ENCODE measurements at regions not wholly inside any gene's neighbourhood (a gene's known extent, or its start where the extent isn't known, plus 50 kb on each side); places are given as distances from the start of the nearest gene placed in this dataset.

GRCh38 chr18:73861771-73862170, 285.9 kb downstream of the FBXO15 start:
- TF ChIP-seq NFIC (IDR thresholded peaks at IDR 0.05; ENCODE audit: low read depth, low read length), result no peak
- no peak for TF ChIP-seq EED (IDR thresholded peaks at IDR 0.05; ENCODE audit: low read depth)
- TF ChIP-seq ETV6 (conservative IDR thresholded peaks at IDR 0.05 in 1 of 2, IDR thresholded peaks at IDR 0.05 in 1 of 2; ENCODE audit: borderline replicate concordance in 1 of 2, low read depth in 1 of 2), result no peak
- no peak for TF ChIP-seq KLF5 (IDR thresholded peaks at IDR 0.05; ENCODE audit: partially characterized antibody)
- no peak for TF ChIP-seq FOS (IDR thresholded peaks at IDR 0.05; ENCODE audit: borderline replicate concordance, extremely low read depth, insufficient read length)
- no peak for TF ChIP-seq NFYB (IDR thresholded peaks at IDR 0.05; ENCODE audit: insufficient read depth, low read depth, low read length)
- TF ChIP-seq, protein P1, sequence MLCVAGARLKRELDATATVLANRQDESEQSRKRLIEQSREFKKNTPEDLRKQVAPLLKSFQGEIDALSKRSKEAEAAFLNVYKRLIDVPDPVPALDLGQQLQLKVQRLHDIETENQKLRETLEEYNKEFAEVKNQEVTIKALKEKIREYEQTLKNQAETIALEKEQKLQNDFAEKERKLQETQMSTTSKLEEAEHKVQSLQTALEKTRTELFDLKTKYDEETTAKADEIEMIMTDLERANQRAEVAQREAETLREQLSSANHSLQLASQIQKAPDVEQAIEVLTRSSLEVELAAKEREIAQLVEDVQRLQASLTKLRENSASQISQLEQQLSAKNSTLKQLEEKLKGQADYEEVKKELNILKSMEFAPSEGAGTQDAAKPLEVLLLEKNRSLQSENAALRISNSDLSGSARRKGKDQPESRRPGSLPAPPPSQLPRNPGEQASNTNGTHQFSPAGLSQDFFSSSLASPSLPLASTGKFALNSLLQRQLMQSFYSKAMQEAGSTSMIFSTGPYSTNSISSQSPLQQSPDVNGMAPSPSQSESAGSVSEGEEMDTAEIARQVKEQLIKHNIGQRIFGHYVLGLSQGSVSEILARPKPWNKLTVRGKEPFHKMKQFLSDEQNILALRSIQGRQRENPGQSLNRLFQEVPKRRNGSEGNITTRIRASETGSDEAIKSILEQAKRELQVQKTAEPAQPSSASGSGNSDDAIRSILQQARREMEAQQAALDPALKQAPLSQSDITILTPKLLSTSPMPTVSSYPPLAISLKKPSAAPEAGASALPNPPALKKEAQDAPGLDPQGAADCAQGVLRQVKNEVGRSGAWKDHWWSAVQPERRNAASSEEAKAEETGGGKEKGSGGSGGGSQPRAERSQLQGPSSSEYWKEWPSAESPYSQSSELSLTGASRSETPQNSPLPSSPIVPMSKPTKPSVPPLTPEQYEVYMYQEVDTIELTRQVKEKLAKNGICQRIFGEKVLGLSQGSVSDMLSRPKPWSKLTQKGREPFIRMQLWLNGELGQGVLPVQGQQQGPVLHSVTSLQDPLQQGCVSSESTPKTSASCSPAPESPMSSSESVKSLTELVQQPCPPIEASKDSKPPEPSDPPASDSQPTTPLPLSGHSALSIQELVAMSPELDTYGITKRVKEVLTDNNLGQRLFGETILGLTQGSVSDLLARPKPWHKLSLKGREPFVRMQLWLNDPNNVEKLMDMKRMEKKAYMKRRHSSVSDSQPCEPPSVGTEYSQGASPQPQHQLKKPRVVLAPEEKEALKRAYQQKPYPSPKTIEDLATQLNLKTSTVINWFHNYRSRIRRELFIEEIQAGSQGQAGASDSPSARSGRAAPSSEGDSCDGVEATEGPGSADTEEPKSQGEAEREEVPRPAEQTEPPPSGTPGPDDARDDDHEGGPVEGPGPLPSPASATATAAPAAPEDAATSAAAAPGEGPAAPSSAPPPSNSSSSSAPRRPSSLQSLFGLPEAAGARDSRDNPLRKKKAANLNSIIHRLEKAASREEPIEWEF (IDR thresholded peaks at IDR 0.05; ENCODE audit: insufficient replicate concordance, low read depth, low read length), result no peak
- Histone ChIP-seq H3K4me3 (no peak overlapping the region), H3K27me3 (replicated peaks in 1 of 2; ENCODE audit: control insufficient read depth in 2 of 2, insufficient read depth in 2 of 2, low read length in 1 of 2) (no peaks in the 10 kb centered on the region), H3K4me2 (ENCODE audit: control insufficient read depth, insufficient read depth) (no peak overlapping the region), H3K9me3 (replicated peaks; ENCODE audit: control insufficient read depth, insufficient read depth, low read length) (no peaks in the 10 kb centered on the region), H2AFZ (ENCODE audit: control insufficient read depth, low read depth, low read length) (no peak overlapping the region), H3K36me3 (ENCODE audit: control insufficient read depth in 2 of 2, insufficient read depth in 2 of 2, low read length in 1 of 2) (no peaks in the 10 kb centered on the region), H3K9ac (ENCODE audit: control insufficient read depth, insufficient read depth, low read length) (no peak overlapping the region), H3K4me1 (ENCODE audit: control insufficient read depth, insufficient read depth, low read length) (no peaks in the 10 kb centered on the region), H3K79me2 (ENCODE audit: control insufficient read depth, insufficient read depth, low read length) (no peaks in the 10 kb centered on the region), H4K20me1 (ENCODE audit: control insufficient read depth, insufficient read depth) (no peaks in the 10 kb centered on the region), H3K27ac (ENCODE audit: control insufficient read depth, insufficient read depth) (no peak overlapping the region)
- FAIRE-seq (no peak), DNase-seq (ENCODE audit: low read depth, low spot score) (no peak), ATAC-seq (no peak)
- RAD21 ChIA-PET (ENCODE audit: unreplicated experiment), result no interaction called here
- CTCF ChIA-PET, result no interaction called here
- in situ Hi-C loops (cut with MboI) (no loop called here), intact Hi-C loops (cut with micrococcal nuclease; ENCODE audit: unreplicated experiment) (no loop called here)
- SMC1A ChIA-PET (ENCODE audit: uncharacterized antibody, unreplicated experiment), result no interaction called here
- no TSS peak for BruUV-seq (replicated peaks)
- 1% methylated on average over 6 of the region's 6 CpGs for WGBS (ENCODE audit: insufficient coverage, insufficient replicate concordance, low lambda C conversion rate, missing lambda C conversion rate)
- POLR2A ChIA-PET, result no interaction called here
